GM04504 (cell line): ENCODE measurements at regions not wholly inside any gene's neighbourhood (a gene's known extent, or its start where the extent isn't known, plus 50 kb on each side); places are given as distances from the start of the nearest gene placed in this dataset.
"Not testable (repeated sequence)": the region's sequence is repeated elsewhere in the genome, so short reads cannot be mapped to it uniquely, and the experiment has no call there.

Source experiments
- DNase-seq: peaks from one replicate; pipeline ENCODE4 v3.0.0-alpha.2; 2012; ENCODE audit warnings: low read depth

GRCh38 chr15:79156704-79157375, 66.3 kb upstream of the RASGRF1 start:
- DNase-seq: no peak

DNA sequence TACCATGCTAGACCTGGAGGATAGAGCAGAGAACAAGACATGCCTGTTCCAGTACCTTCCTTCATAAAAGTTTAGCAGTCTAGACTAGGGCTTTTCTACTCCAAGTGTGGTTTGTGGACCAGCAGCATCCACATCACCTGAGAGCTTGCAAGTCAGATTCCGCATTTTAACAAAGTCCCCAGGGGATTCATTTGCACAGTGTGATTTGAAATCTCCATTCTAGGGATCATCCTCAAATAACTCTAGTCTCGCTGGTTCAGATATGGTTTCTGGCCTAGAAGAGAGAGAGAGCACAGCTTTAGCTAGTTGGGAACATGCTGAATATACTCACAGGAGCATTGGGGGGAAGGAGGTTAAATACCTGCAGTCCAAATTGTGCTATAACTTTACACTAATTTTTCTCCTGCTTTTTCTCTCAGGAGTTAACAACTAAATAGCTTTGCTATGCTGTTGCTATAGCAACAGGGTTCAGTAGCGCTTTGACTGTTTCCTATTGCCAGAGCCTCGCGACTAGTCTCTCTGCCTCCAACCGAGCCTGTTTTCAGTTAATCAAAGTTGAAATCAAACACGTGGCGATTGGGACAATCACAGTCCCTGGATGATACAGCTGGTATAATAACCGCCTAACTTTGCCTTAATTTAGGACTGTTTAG, 64.0 kb upstream of the RASGRF1 start:
- no peak for DNase-seq

GRCh38 chr15:79144290-79144689, 53.7 kb upstream of the RASGRF1 start:
- DNase-seq: not testable (repeated sequence)

DNA sequence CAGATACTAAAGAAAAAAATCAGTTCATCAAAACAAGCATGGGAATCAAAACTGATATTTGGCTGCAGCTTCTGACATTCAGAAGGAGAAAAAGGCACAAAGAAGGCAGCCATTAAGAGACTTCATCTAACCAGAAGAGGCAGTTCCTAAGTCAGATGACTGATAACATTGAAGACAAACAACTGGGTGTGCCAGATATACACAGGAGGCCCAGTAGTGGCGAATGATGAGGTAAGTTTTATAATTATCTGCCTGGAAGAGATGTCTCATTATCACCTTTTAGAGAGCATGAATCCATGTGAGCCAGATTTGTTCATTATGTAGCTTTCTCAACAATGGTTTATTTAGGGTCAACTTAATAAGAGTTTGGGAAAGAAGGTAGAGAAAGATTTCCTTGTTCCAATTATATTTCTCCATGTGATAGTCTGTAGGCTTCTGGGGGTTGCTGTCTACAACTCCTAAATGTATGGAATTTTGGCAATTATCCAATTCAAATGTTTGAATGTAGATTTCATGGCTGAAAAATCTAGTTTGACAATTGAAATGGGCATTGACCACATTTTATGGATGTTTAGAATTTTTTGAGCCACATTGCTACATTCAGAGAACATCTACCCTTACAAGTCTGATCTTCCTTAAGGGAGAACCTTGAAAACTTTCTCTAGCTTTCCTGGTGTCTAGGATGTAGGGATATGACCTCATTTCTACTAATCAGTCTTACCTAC, 50.4 kb upstream of the RASGRF1 start:
- no peak for DNase-seq
